Chondrocyte (in vitro differentiated cells): ENCODE measurements at regions not wholly inside any gene's neighbourhood (a gene's known extent, or its start where the extent isn't known, plus 50 kb on each side); places are given as distances from the start of the nearest gene placed in this dataset.

Experiments used
- DNase-seq: peaks from one replicate; pipeline ENCODE4 v3.0.0; 2021; ENCODE audit warnings: mixed read lengths, low spot score
- H3K27ac Mint-ChIP-seq: one replicate; pipeline ENCODE4 v1.8.0; 2021; ENCODE audit warnings: mild to moderate bottlenecking, moderate library complexity, mixed read lengths; ENCODE audit not compliant: unreplicated experiment
- H3K27me3 Mint-ChIP-seq: 2 replicates; pipeline ENCODE4 v1.8.0; 2021; ENCODE audit warnings: low read depth, mixed read lengths
- H3K36me3 Mint-ChIP-seq: 2 replicates; pipeline ENCODE4 v1.8.0; 2021; ENCODE audit warnings: low read depth, mixed read lengths
- H3K4me1 Mint-ChIP-seq: 2 replicates; pipeline ENCODE4 v1.8.0; 2021; ENCODE audit warnings: low read depth, mild to moderate bottlenecking, mixed read lengths
- H3K4me3 Mint-ChIP-seq: one replicate; pipeline ENCODE4 v1.8.0; 2021; ENCODE audit warnings: mild to moderate bottlenecking, moderate library complexity, mixed read lengths; ENCODE audit not compliant: unreplicated experiment
- H3K9me3 Mint-ChIP-seq: 2 replicates; pipeline ENCODE4 v1.8.0; 2021; ENCODE audit warnings: low read depth, mixed read lengths
- TF ChIP-seq, protein P1 (sequence below): fragments of 200-600 bp; sonication (generic); IDR thresholded peaks from 2 replicates; pipeline ENCODE4 v1.5.0; 2021; ENCODE audit warnings: antibody characterized with exemption, mild to moderate bottlenecking, moderate library complexity

DNA sequence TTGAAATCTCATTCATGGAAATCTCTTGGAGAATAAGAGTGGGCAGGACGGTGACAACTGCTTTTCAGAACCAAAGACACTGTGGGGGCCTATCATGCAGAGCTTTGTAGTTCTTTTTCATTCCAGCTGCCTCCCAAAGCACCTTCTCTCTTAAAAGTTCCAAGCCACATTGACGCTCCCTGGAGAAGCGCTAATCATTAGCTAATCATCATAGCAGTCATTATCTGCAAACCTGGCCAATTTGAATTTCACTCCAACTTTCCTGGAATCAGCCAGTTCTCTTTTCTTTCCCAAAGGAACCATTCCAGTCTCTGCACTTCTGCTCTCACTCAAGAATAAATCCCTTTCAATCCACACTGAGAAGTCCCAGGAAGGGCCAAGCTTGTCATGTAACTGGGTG lies 1144.1 kb upstream of the IGFBP7 start:
- TF ChIP-seq, protein P1, sequence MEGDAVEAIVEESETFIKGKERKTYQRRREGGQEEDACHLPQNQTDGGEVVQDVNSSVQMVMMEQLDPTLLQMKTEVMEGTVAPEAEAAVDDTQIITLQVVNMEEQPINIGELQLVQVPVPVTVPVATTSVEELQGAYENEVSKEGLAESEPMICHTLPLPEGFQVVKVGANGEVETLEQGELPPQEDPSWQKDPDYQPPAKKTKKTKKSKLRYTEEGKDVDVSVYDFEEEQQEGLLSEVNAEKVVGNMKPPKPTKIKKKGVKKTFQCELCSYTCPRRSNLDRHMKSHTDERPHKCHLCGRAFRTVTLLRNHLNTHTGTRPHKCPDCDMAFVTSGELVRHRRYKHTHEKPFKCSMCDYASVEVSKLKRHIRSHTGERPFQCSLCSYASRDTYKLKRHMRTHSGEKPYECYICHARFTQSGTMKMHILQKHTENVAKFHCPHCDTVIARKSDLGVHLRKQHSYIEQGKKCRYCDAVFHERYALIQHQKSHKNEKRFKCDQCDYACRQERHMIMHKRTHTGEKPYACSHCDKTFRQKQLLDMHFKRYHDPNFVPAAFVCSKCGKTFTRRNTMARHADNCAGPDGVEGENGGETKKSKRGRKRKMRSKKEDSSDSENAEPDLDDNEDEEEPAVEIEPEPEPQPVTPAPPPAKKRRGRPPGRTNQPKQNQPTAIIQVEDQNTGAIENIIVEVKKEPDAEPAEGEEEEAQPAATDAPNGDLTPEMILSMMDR, result no peak
- Mint-ChIP-seq H3K27ac (no peak overlapping the region), H3K4me1 (no peaks in the 10 kb centered on the region), H3K4me3 (no peak overlapping the region), H3K9me3 (no peaks in the 10 kb centered on the region), H3K27me3 (peaks cover 3% of the 10 kb centered on the region), H3K36me3 (no peaks in the 10 kb centered on the region)
- no peak for DNase-seq

DNA sequence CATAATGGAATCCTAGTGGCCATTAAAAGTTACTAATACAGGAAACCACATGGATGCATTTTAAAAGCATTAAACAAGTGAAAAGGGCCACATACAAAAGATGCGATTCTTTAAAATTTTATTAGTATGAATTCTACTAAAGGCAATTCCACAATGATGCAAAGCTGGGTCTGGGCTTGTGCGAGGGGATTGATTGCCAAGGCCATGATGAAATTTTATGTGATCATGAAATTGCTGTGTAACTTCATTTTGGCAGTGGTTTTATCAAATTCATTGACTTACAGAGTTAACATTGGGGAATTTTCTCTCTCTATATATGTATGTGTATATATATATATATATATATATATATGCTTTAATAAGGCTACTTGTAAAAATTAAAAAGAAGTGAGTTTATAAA lies 1142.5 kb upstream of the IGFBP7 start:
- H3K27me3 Mint-ChIP-seq, result peaks cover 3% of the 10 kb centered on the region
- TF ChIP-seq, protein P1, result no peak
- no peak for DNase-seq

DNA sequence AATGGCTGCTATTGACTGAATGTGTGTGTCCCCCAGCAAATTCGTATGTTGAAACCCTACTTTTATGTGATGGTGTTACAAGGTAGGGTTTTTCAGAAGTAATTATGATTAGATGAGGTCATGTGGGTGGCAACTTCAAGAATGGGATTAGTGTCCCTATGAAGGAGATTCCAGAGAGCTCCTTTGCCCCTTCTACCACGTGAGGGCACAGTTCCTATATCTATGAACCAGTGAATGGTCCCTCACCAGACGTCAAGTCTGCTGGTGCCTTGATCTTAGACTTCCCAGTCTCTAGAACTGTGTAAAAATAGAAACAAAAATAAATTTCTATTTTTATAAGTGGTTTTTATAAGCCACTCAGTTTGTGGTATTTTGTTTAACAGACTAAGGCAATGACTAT lies 1137.6 kb upstream of the IGFBP7 start:
- Mint-ChIP-seq H3K4me3 (no peak overlapping the region), H3K27ac (no peak overlapping the region), H3K36me3 (no peaks in the 10 kb centered on the region), H3K9me3 (no peaks in the 10 kb centered on the region), H3K4me1 (no peaks in the 10 kb centered on the region), H3K27me3 (no peaks in the 10 kb centered on the region)
- no peak for DNase-seq
- TF ChIP-seq, protein P1, result no peak

More for the DNA sequence above, 1142.5 kb upstream of the IGFBP7 start:
- Mint-ChIP-seq H3K4me3 (no peak overlapping the region), H3K36me3 (no peaks in the 10 kb centered on the region), H3K27ac (no peak overlapping the region), H3K4me1 (no peaks in the 10 kb centered on the region), H3K9me3 (no peaks in the 10 kb centered on the region)

DNA sequence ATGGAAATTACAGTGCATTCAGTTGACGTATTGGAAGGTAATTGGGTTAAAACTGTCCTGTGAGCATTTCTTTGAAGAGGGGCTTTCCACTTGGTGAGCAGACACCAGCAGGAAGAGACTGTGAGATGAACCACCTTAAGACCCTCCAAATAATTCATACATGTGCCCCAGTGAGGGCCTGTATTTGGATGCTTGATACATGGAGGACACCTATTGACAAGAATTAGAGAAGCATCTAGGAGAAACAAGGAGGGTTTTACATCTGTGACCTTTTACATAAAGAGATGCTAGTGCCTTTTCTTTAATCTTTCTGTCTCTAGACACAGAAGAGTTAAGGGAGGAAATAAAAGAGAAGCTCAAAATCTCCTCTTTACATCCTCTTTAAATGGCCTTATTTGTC lies 1115.3 kb upstream of the IGFBP7 start:
- TF ChIP-seq, protein P1, result no peak
- Mint-ChIP-seq H3K4me3 (no peak overlapping the region), H3K4me1 (no peaks in the 10 kb centered on the region), H3K36me3 (no peaks in the 10 kb centered on the region), H3K27ac (no peak overlapping the region), H3K9me3 (peaks cover 8% of the 10 kb centered on the region), H3K27me3 (no peaks in the 10 kb centered on the region)
- DNase-seq, result no peak

DNA sequence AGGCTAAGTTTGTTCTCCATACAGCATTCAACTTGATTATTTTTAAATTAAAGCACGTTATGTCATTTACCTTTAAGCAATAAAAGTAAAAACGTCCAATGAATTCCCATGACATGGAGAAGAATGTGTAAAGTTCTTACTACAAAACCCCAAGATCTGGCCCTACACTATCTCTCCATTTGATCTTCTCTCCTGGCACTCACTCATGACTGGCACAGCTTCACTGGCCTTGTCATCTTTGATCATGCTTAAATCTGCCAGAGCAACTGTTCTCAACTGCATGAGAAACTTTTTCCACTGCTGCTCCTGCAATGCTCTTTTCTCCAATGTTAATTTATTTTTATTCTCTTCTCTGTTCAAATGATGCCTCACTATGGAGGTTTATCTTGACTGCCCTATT lies 1109.0 kb upstream of the IGFBP7 start:
- TF ChIP-seq, protein P1, result no peak
- Mint-ChIP-seq H3K4me3 (no peak overlapping the region), H3K4me1 (no peaks in the 10 kb centered on the region), H3K9me3 (peaks cover 9% of the 10 kb centered on the region), H3K27ac (no peak overlapping the region), H3K36me3 (no peaks in the 10 kb centered on the region), H3K27me3 (peaks cover 2% of the 10 kb centered on the region)
- DNase-seq, result no peak
